PC-3 (cell line): ENCODE measurements at regions not wholly inside any gene's neighbourhood (a gene's known extent, or its start where the extent isn't known, plus 50 kb on each side); places are given as distances from the start of the nearest gene placed in this dataset.

ENCODE experiments used
- ATAC-seq: fragments of 200-7000 bp; cut with Tn5 transposase; 2 replicates; pipeline ENCODE4 v1.9.1; 2020; ENCODE audit warnings: mild to moderate bottlenecking, moderate library complexity
- BruUV-seq: library from RNA; stranded (reverse); fragments of 400-500 nt; replicated peaks from 2 replicates; lab custom pipeline; 2021; lab: Mats Ljungman, UMichigan
- CTCF ChIA-PET: fragments of 300-600 bp; sonication (Branson Sonifier 250); formaldehyde crosslinking; loops from one replicate; lab custom pipeline; 2022; ENCODE audit warnings: antibody characterized with exemption; lab: Charles Lee
- POLR2A ChIA-PET: fragments of 300-600 bp; sonication (Branson Sonifier 250); formaldehyde crosslinking; loops from one replicate; lab custom pipeline; 2022; ENCODE audit warnings: antibody characterized with exemption; ENCODE audit not compliant: unreplicated experiment; lab: Charles Lee
- DNase-seq: peaks from one replicate; pipeline ENCODE4 v3.0.0-alpha.2; 2015
- H2AFZ ChIP-seq: fragments of 300-600 bp; sonication (generic); 2 replicates; pipeline ENCODE4 v1.6.0; 2016; ENCODE audit warnings: antibody characterized with exemption, low read length
- H3F3A ChIP-seq: fragments of 300-600 bp; sonication (generic); one replicate; pipeline ENCODE4 v1.6.0; 2017; ENCODE audit warnings: antibody characterized with exemption, low read length, control low read depth, mild to moderate bottlenecking; ENCODE audit not compliant: unreplicated experiment
- H3K27ac ChIP-seq: fragments of 300-600 bp; sonication (generic); 2 replicates; pipeline ENCODE4 v1.5.1; 2016; ENCODE audit warnings: mild to moderate bottlenecking, low read length
- H3K27me3 ChIP-seq: fragments of 300-600 bp; sonication (generic); 2 replicates; pipeline ENCODE4 v1.6.1; 2016; ENCODE audit warnings: low read length, mixed read lengths
- H3K36me3 ChIP-seq: fragments of 300-600 bp; sonication (generic); 2 replicates; pipeline ENCODE4 v1.6.1; 2016; ENCODE audit warnings: low read depth, mixed run types, low read length, mixed read lengths
- H3K4me1 ChIP-seq: fragments of 300-600 bp; sonication (generic); 2 replicates; pipeline ENCODE4 v1.5.1; 2016; ENCODE audit warnings: low read length; ENCODE audit not compliant: insufficient read depth
- H3K4me2 ChIP-seq: fragments of 300-600 bp; sonication (generic); 2 replicates; pipeline ENCODE4 v1.6.0; 2016; ENCODE audit warnings: low read length
- H3K4me3 ChIP-seq: fragments of 300-600 bp; sonication (generic); 2 replicates; pipeline ENCODE4 v1.5.1; 2016; ENCODE audit warnings: mild to moderate bottlenecking, low read length, mixed read lengths
- H3K79me2 ChIP-seq: fragments of 300-600 bp; sonication (generic); 2 replicates; pipeline ENCODE4 v1.6.1; 2017; ENCODE audit warnings: low read length, mixed read lengths
- H3K9ac ChIP-seq: fragments of 300-600 bp; sonication (generic); 2 replicates; pipeline ENCODE4 v1.6.0; 2016; ENCODE audit warnings: mild to moderate bottlenecking, low read length
- H3K9me2 ChIP-seq: fragments of 300-600 bp; sonication (generic); replicated peaks from 2 replicates; pipeline ENCODE4 v1.6.1; 2016; ENCODE audit warnings: mixed run types, low read length, mixed read lengths
- H3K9me3 ChIP-seq: fragments of 300-600 bp; sonication (generic); 2 replicates; pipeline ENCODE4 v1.6.1; 2016; ENCODE audit warnings: low read length, mixed read lengths
- H4K20me1 ChIP-seq: fragments of 300-600 bp; sonication (generic); 2 replicates; pipeline ENCODE4 v1.6.1; 2016; ENCODE audit warnings: low read length, mixed read lengths
- CTCF ChIP-seq: fragments of 300-600 bp; sonication (generic); conservative IDR thresholded peaks from 2 replicates; pipeline ENCODE4 v1.5.1; 2017; ENCODE audit warnings: antibody characterized with exemption, low read depth, mild to moderate bottlenecking, low read length
- EZH2 ChIP-seq: fragments of 300-600 bp; sonication (generic); IDR thresholded peaks from one replicate; pipeline ENCODE4 v1.6.1; 2017; ENCODE audit warnings: antibody characterized with exemption, mild to moderate bottlenecking, low read length; ENCODE audit not compliant: unreplicated experiment
- EZH2phosphoT487 ChIP-seq: fragments of 300-600 bp; sonication (generic); IDR thresholded peaks from 2 replicates; pipeline ENCODE4 v1.6.1; 2018; ENCODE audit warnings: mild to moderate bottlenecking, antibody characterized with exemption, low read length, borderline replicate concordance
- intact Hi-C: fragments of 100-400 bp; cut with micrococcal nuclease; formaldehyde crosslinking; loops from 2 replicates; pipeline ENCODE4 v1.9.0; 2023

- POLR2A ChIA-PET: no interaction called here
- H3F3A ChIP-seq: no peaks in the 10 kb centered on the region
- intact Hi-C loops: loop anchor here (5.0 kb wide), 1 partner anchor 137 kb away; no protein-coding TSS in a partner anchor
- no peaks in the 10 kb centered on the region for H3K27me3 ChIP-seq
- CTCF ChIA-PET: no interaction called here
- TF ChIP-seq CTCF (no peak), EZH2 (no peak), EZH2phosphoT487 (no peak)
- no peak overlapping the region for H3K9ac ChIP-seq
- no peaks in the 10 kb centered on the region for H3K79me2 ChIP-seq
- H4K20me1 ChIP-seq: no peaks in the 10 kb centered on the region
- no peak overlapping the region for H2AFZ ChIP-seq
- H3K4me1 ChIP-seq: peaks cover 34% of the 10 kb centered on the region
- H3K4me2 ChIP-seq: no peak overlapping the region
- no peaks in the 10 kb centered on the region for H3K9me2 ChIP-seq
- H3K36me3 ChIP-seq: no peaks in the 10 kb centered on the region
- no peaks in the 10 kb centered on the region for H3K9me3 ChIP-seq
- no peak overlapping the region for H3K4me3 ChIP-seq
- DNase-seq (no peak), ATAC-seq (no peak)
- H3K27ac ChIP-seq: no peak overlapping the region
- no TSS peak for BruUV-seq
Observed at GRCh38 chr7:155953781-155954549, 141.7 kb upstream of the SHH start.

GRCh38 chr7:155953501-155953778 lies 141.2 kb upstream of the SHH start:
- Histone ChIP-seq H3K79me2 (no peaks in the 10 kb centered on the region), H2AFZ (no peak overlapping the region), H3K4me1 (peaks cover 32% of the 10 kb centered on the region), H3K9me2 (no peaks in the 10 kb centered on the region), H3K36me3 (no peaks in the 10 kb centered on the region), H3K27ac (no peak overlapping the region), H3K9me3 (no peaks in the 10 kb centered on the region), H3K9ac (no peak overlapping the region), H3K4me2 (no peak overlapping the region), H4K20me1 (no peaks in the 10 kb centered on the region), H3K4me3 (no peak overlapping the region), H3K27me3 (no peaks in the 10 kb centered on the region), H3F3A (no peaks in the 10 kb centered on the region)
- no peak for DNase-seq
- TF ChIP-seq EZH2phosphoT487: no peak
- TF ChIP-seq EZH2: no peak
- no peak for TF ChIP-seq CTCF
- BruUV-seq: no TSS peak
- ATAC-seq: no peak
- intact Hi-C loops: loop anchor here (5.0 kb wide), 1 partner anchor 136 kb away; no protein-coding TSS in a partner anchor
- CTCF ChIA-PET: no interaction called here
- POLR2A ChIA-PET: no interaction called here

GRCh38 chr7:155951554-155952158 lies 139.4 kb upstream of the SHH start:
- H3K9me2 ChIP-seq: no peaks in the 10 kb centered on the region
- H3K9ac ChIP-seq: peak overlapping the region; percentile 81
- ChIA-PET POLR2A (interaction anchor here (0.7 to 1.1 kb wide), 4 partner anchors 8 to 177 kb away, joined by 3 read pairs; no protein-coding TSS in a partner anchor), CTCF (interaction anchor here (0.6 to 0.7 kb wide), 4 partner anchors 10 to 137 kb away, joined by 3 read pairs; no protein-coding TSS in a partner anchor)
- H3K4me1 ChIP-seq: peaks cover 44% of the 10 kb centered on the region
- H3K27ac ChIP-seq: peak overlapping the region; percentile 97
- intact Hi-C loops: loop anchor here (1.0 to 5.0 kb wide), 10 partner anchors 11 to 206 kb away; no protein-coding TSS in a partner anchor
- peak overlapping the region; percentile 68 for H3K4me2 ChIP-seq
- H3K4me3 ChIP-seq: peak overlapping the region; percentile 41
- TSS peak; percentile 80 for BruUV-seq
- ATAC-seq: peak; percentile 85
- 0 out of 2 replicates have a peak overlapping the region, but pooled peaks have one; percentile 5 for H2AFZ ChIP-seq
- no peaks in the 10 kb centered on the region for H3F3A ChIP-seq
- H3K27me3 ChIP-seq: no peaks in the 10 kb centered on the region
- H3K36me3 ChIP-seq: no peaks in the 10 kb centered on the region
- peak; percentile 96 for DNase-seq
- H4K20me1 ChIP-seq: no peaks in the 10 kb centered on the region
- no peaks in the 10 kb centered on the region for H3K9me3 ChIP-seq
- H3K79me2 ChIP-seq: no peaks in the 10 kb centered on the region
- TF ChIP-seq CTCF (no peak), EZH2 (no peak), EZH2phosphoT487 (no peak)
